ENCODE measurements at regions not wholly inside any gene's neighbourhood (a gene's known extent, or its start where the extent isn't known, plus 50 kb on each side); places are given as distances from the start of the nearest gene placed in this dataset.

DNA sequence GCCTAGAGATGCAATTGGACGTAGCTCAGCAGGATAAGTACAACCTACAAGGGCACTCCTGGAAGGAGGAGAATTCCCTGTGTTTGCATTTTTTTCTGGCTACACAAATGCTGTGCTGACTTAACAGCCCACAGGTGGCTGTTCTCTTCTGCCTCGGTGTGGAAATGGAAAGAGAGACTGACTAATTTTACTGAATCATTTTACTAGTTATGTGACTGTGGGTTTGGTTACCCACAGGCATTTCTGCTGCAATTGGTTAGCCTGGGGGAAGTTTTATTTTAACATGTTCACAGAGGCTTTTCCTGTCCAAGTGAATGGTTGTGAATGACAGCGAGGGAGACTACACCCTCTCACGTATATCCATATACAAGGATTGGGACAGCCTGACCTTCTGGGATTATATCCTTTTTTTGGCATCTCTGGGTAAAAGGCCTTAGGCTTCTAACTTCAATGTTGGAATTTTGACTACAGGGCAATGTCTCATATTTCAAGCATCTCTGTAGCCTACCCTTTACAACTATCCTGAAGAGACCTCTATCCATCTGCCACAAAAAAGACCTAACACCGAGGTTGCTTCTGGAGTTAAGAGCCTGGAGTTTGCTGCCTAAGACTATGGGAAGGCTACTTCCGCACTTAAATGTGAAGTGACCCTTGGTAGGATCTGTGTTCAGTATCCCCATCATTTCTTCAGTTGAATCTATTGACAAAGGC, 67.2 kb upstream of the TP63 start:
- DNase-seq: no peak
- Histone ChIP-seq H3K36me3 (no peaks in the 10 kb centered on the region), H3K27me3 (ENCODE audit: insufficient read depth, low read depth, severe bottlenecking) (no peaks in the 10 kb centered on the region), H3K4me3 (ENCODE audit: low read depth, low read length) (no peak overlapping the region), H3K27ac (no peak overlapping the region), H3K9me3 (ENCODE audit: severe bottlenecking) (no peaks in the 10 kb centered on the region)
- TF ChIP-seq CTCF (IDR thresholded peaks at IDR 0.05; ENCODE audit: low read depth, low read length): no peak

GRCh38 chr3:189566550-189567130, 64.5 kb upstream of the TP63 start:
- no peak for TF ChIP-seq CTCF (IDR thresholded peaks at IDR 0.05; ENCODE audit: low read depth, low read length)

DNA sequence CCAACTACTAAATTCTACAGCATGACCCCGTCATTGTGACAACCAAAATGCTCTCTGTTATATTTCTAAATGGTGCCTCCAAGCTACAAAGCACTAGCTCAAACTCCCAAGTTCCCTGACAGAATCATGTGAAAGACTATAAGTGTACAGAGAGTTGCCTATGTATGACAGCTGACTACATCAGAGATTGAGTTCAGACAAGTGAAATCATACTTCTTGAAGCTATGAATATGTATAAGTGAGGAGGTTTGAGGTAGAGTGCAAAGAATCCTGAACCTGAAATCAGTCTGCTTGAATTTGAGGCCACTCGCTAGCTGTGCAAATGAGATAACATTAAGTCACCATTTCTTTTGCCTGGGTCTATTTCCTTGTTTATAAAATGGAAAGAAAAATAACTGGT, 63.9 kb upstream of the TP63 start:
- no peak for TF ChIP-seq CTCF (IDR thresholded peaks at IDR 0.05; ENCODE audit: low read depth, low read length)
- H3K27me3 ChIP-seq (ENCODE audit: insufficient read depth, low read depth, severe bottlenecking): no peaks in the 10 kb centered on the region
- no peak for DNase-seq
- H3K36me3 ChIP-seq: no peaks in the 10 kb centered on the region
- H3K9me3 ChIP-seq (ENCODE audit: severe bottlenecking): no peaks in the 10 kb centered on the region
- H3K4me3 ChIP-seq (ENCODE audit: low read depth, low read length): no peak overlapping the region
- H3K27ac ChIP-seq: no peak overlapping the region

More at GRCh38 chr3:189566550-189567130, 64.5 kb upstream of the TP63 start:
- H3K4me3 ChIP-seq (ENCODE audit: low read depth, low read length): no peak overlapping the region
- H3K27ac ChIP-seq: no peak overlapping the region
- no peaks in the 10 kb centered on the region for H3K9me3 ChIP-seq (ENCODE audit: severe bottlenecking)
- DNase-seq: no peak
- H3K27me3 ChIP-seq (ENCODE audit: insufficient read depth, low read depth, severe bottlenecking): no peaks in the 10 kb centered on the region
- H3K36me3 ChIP-seq: no peaks in the 10 kb centered on the region

- no peak for DNase-seq
- H3K4me3 ChIP-seq (ENCODE audit: low read depth, low read length): no peak overlapping the region
- no peak overlapping the region for H3K27ac ChIP-seq
- no peaks in the 10 kb centered on the region for H3K27me3 ChIP-seq (ENCODE audit: insufficient read depth, low read depth, severe bottlenecking)
- H3K9me3 ChIP-seq (ENCODE audit: severe bottlenecking): no peaks in the 10 kb centered on the region
- no peaks in the 10 kb centered on the region for H3K36me3 ChIP-seq
- no peak for TF ChIP-seq CTCF (IDR thresholded peaks at IDR 0.05; ENCODE audit: low read depth, low read length)
Measured at GRCh38 chr3:189567766-189568420, 63.3 kb upstream of the TP63 start.

DNA sequence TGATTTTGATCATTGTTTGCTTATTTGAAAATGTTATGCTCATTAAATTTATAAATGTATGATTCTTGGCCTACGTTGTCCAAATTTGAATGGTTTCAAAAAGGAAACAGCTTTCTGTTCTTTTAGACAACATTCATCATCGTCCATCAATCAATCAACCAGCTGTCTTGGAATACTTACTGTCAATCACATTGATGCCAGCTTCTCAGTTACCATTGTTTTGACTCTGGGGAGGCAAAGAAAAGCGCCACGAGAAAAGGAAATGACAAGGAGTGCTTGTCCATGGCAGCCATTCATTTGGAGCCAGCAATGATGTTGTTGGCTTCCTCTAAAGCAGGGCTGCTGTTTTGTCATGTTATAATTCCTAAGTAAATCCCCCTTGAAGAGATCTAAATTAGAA, 62.2 kb upstream of the TP63 start:
- Histone ChIP-seq H3K27me3 (ENCODE audit: insufficient read depth, low read depth, severe bottlenecking) (no peaks in the 10 kb centered on the region), H3K27ac (no peak overlapping the region), H3K9me3 (ENCODE audit: severe bottlenecking) (no peaks in the 10 kb centered on the region), H3K36me3 (no peaks in the 10 kb centered on the region), H3K4me3 (ENCODE audit: low read depth, low read length) (no peak overlapping the region)
- no peak for DNase-seq
- no peak for TF ChIP-seq CTCF (IDR thresholded peaks at IDR 0.05; ENCODE audit: low read depth, low read length)
